Body of pancreas (tissue), 4 donors: ENCODE measurements at regions not wholly inside any gene's neighbourhood (a gene's known extent, or its start where the extent isn't known, plus 50 kb on each side); places are given as distances from the start of the nearest gene placed in this dataset.

Experiments used
- ATAC-seq: fragments of 150-250 bp; one replicate; pipeline ENCODE4 v1.9.1; 2016
- DNase-seq, 4 donors: peaks; one replicate each; pipeline ENCODE4 v3.0.0-alpha.2; 2019
- H3K27ac ChIP-seq, 4 donors: fragments of 200-600 bp; sonication (generic); 1 replicate in 3 of 4; 2 replicates in 1 of 4; pipeline versions ENCODE4 v1.5.1 to v1.6.1; 2016 to 2019; ENCODE audit warnings: mild to moderate bottlenecking in 1 of 4, mixed read lengths in 1 of 4, moderate library complexity in 1 of 4
- H3K27me3 ChIP-seq, 2 donors: fragments of 200-600 bp; sonication (generic); one replicate each; pipeline ENCODE4 v1.6.0; 2016; ENCODE audit warnings: mild to moderate bottlenecking in 1 of 2
- H3K36me3 ChIP-seq, 2 donors: fragments of 200-600 bp; sonication (generic); replicated peaks in 1 of 2; 2 replicates each; pipeline ENCODE4 v1.5.1; 2016; ENCODE audit warnings: low read depth in 2 of 2; ENCODE audit not compliant: insufficient read depth in 1 of 2
- H3K4me1 ChIP-seq: fragments of 200-600 bp; sonication (generic); one replicate; pipeline ENCODE4 v1.6.0; 2016
- H3K4me3 ChIP-seq, 2 donors: fragments of 200-600 bp; sonication (generic); 1 replicate in 1 of 2; 2 replicates in 1 of 2; pipeline ENCODE4 v1.5.1; 2016 to 2019
- H3K9me3 ChIP-seq, 3 donors: fragments of 200-600 bp; sonication (generic); 1 replicate in 2 of 3; 2 replicates in 1 of 3; pipeline ENCODE4 v1.5.1; 2016
- CTCF ChIP-seq, 7 experiments: fragments of 450-650 bp in 4 of 7; fragments of 200-600 bp in 3 of 7; sonication (generic) in 3 of 7; IDR thresholded peaks; one replicate each; pipeline ENCODE4 v1.5.1; 2016 to 2019; ENCODE audit warnings: antibody characterized with exemption in 7 of 7
- POLR2A ChIP-seq, 3 donors: fragments of 450-650 bp; IDR thresholded peaks; one replicate each; pipeline ENCODE4 v1.6.1; 2016; ENCODE audit warnings: antibody characterized with exemption in 3 of 3, mild to moderate bottlenecking in 2 of 3
- WGBS, 2 donors: methylation state at CpG; one replicate each; pipeline ENCODE4 v1.1.5; 2017; 5-methylcytosine and 5-hydroxymethylcytosine counted together
- intact Hi-C: fragments of 100-400 bp; cut with DNase I; formaldehyde crosslinking; loops from one replicate; pipeline ENCODE4 v1.15.1; 2023

DNA sequence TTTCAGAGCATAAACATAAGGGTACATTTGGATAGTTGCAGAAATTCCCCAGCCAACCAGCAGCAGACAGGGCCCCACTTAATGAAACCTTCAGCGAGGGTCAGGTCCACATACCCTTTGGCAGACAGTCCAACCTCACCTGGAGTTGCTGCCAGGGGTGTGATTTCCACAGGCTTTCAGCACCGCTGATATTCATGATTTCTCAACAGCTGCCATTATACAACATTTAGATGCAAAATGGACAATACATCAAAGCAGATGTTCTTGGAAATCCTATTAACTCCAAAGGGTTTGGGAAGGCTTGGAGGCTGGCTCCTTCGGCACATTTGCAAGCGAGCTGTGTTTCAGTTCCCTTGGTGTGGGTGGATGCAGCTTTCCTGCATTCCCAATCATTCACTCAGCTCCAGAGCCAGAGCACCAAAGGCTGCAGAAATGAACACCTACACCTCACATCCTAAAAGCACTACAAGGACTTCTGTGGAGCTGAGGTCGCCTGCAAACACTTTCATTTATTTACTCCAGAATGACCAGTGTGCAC, 147.2 kb upstream of the VSTM2B start:
- DNase-seq: no peak

GRCh38 chr19:29379257-29380021, 146.4 kb upstream of the VSTM2B start:
- Histone ChIP-seq H3K36me3 (no peaks in the 10 kb centered on the region), H3K4me1 (no peaks in the 10 kb centered on the region), H3K9me3 (no peaks in the 10 kb centered on the region), H3K4me3 (no peak overlapping the region), H3K27me3 (no peaks in the 10 kb centered on the region), H3K27ac (no peak overlapping the region)
- no peak for DNase-seq
- ATAC-seq: no peak
- WGBS, 2 donors: 42 to 59% methylated on average over 13 of the region's 13 CpGs
- intact Hi-C loops: no loop called here
- TF ChIP-seq POLR2A (IDR thresholded peaks at IDR 0.05): no peak
- TF ChIP-seq CTCF (IDR thresholded peaks at IDR 0.05): no peak

More for the DNA sequence above, 147.2 kb upstream of the VSTM2B start:
- H3K4me1 ChIP-seq: no peaks in the 10 kb centered on the region
- WGBS, 2 donors: 44 to 45% methylated on average over 5 of the region's 5 CpGs
- H3K27ac ChIP-seq: no peak overlapping the region
- ATAC-seq: no peak
- no peaks in the 10 kb centered on the region for H3K27me3 ChIP-seq
- no peak for TF ChIP-seq POLR2A (IDR thresholded peaks at IDR 0.05)
- no peak for TF ChIP-seq CTCF (IDR thresholded peaks at IDR 0.05)
- no peaks in the 10 kb centered on the region for H3K9me3 ChIP-seq
- intact Hi-C loops: no loop called here
- H3K4me3 ChIP-seq: no peak overlapping the region
- H3K36me3 ChIP-seq: no peaks in the 10 kb centered on the region

DNA sequence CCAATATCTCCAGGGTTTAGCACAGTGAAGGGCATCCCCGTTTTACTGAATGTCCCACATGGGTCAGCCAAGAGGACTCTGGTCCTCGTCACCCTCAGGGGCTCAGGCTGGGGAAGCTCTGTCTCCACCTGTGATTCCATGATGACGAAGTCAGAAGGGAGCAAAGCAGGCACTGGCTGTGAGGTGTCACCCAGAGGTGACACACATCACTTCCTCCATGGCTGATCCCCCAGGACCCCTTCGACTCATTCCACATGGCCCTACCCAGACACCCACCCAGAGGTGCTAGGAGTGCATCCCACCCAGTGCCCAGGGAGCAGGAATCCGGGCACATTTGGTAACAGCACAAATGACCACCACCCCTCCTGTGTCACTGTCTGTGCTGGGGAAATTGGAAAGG, 145.2 kb upstream of the VSTM2B start:
- H3K36me3 ChIP-seq: no peaks in the 10 kb centered on the region
- DNase-seq (no peak), ATAC-seq (no peak)
- TF ChIP-seq CTCF (IDR thresholded peaks at IDR 0.05) (no peak), POLR2A (IDR thresholded peaks at IDR 0.05) (no peak)
- 39 to 53% methylated on average over 5 of the region's 5 CpGs for WGBS, 2 donors
- no peaks in the 10 kb centered on the region for H3K27me3 ChIP-seq
- H3K4me3 ChIP-seq: no peak overlapping the region
- H3K27ac ChIP-seq: no peak overlapping the region
- H3K9me3 ChIP-seq: no peaks in the 10 kb centered on the region
- intact Hi-C loops: no loop called here
- no peaks in the 10 kb centered on the region for H3K4me1 ChIP-seq

DNA sequence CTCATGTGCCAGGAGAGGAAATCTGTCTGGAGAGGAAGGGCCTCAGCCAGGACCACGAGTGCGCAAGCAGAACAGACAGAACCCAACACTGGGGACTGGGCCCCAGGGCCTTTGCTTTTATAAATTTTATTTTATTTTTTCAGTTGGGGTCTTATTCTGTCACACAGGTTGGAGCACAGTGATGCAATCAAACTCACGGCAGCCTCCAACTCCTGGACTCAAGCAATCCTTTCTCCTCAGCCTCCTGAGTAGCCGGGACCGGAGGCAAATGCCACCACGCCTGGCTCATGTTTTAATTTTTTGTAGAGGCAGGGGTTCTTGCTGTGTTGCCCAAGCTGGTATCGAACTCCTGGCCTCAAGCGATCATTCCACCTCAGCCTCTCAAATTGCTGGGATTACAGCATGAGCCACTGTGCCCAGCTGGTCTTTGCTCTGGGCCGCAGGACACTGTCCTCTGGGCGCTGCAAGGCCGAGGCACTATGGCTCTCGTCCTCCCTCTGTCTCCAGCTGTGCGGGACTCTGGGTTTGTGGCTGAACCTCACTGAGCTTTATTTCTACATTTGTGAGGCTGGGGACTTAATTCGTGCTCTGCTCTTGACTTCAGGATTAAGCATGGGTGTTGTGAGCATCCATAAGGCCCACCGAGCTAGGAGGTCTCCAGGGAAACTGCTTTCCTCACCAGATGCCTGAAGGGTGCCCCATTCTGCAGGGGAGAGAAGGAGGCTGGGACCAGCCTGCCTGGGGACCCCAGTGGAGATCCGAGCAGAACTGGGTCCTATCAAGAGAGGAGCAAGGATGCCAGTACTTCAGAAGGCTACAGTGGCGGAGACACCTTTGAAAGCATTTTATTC, 144.2 kb upstream of the VSTM2B start:
- H3K27me3 ChIP-seq: no peaks in the 10 kb centered on the region

More for the DNA sequence above, 144.2 kb upstream of the VSTM2B start:
- ATAC-seq (no peak), DNase-seq (no peak)
- no peaks in the 10 kb centered on the region for H3K9me3 ChIP-seq
- no peak for TF ChIP-seq CTCF (IDR thresholded peaks at IDR 0.05)
- TF ChIP-seq POLR2A (IDR thresholded peaks at IDR 0.05): no peak
- intact Hi-C loops: no loop called here
- no peaks in the 10 kb centered on the region for H3K4me1 ChIP-seq
- no peaks in the 10 kb centered on the region for H3K36me3 ChIP-seq
- WGBS, 2 donors: 63 to 72% methylated on average over 15 to 17 of the region's 17 CpGs
- no peak overlapping the region for H3K27ac ChIP-seq
- no peak overlapping the region for H3K4me3 ChIP-seq
